ENCODE measurements at regions not wholly inside any gene's neighbourhood (a gene's known extent, or its start where the extent isn't known, plus 50 kb on each side); places are given as distances from the start of the nearest gene placed in this dataset.

DNA sequence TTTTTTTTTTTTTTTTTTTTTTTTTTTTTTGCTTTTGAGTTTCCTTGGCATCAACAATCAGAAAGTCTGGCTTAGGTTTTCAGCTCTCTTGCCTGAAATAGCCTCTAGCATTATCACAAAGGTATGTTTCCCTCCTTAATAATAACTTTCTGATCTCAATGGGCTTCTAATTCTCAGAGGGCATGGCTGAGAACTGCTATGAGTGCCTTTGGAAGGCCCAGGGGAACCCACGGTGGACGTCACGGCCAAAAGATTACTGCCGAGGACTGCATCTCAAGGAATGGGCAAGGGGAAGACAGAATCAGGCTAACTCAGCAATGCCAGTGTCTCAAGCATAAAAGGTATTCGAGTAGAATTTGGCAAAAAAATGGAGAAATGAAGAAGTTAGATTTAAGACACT lies 73.2 kb upstream of the SLC14A2 start:
- Histone ChIP-seq H3K9me3 (no peaks in the 10 kb centered on the region), H3K4me3 (no peak overlapping the region), H3K27me3 (replicated peaks; ENCODE audit: insufficient read depth) (no peaks in the 10 kb centered on the region), H3K4me1 (replicated peaks) (no peaks in the 10 kb centered on the region), H3K27ac (no peak overlapping the region), H3K36me3 (no peaks in the 10 kb centered on the region)
- DNase-seq (ENCODE audit: low spot score): no peak
- intact Hi-C loops (cut with DNase I): no loop called here
- WGBS: 97% methylated on average over 5 of the region's 5 CpGs
- TF ChIP-seq POLR2AphosphoS5 (IDR thresholded peaks at IDR 0.05) (no peak), POLR2A (IDR thresholded peaks at IDR 0.05) (no peak)
- TF ChIP-seq, protein P1, sequence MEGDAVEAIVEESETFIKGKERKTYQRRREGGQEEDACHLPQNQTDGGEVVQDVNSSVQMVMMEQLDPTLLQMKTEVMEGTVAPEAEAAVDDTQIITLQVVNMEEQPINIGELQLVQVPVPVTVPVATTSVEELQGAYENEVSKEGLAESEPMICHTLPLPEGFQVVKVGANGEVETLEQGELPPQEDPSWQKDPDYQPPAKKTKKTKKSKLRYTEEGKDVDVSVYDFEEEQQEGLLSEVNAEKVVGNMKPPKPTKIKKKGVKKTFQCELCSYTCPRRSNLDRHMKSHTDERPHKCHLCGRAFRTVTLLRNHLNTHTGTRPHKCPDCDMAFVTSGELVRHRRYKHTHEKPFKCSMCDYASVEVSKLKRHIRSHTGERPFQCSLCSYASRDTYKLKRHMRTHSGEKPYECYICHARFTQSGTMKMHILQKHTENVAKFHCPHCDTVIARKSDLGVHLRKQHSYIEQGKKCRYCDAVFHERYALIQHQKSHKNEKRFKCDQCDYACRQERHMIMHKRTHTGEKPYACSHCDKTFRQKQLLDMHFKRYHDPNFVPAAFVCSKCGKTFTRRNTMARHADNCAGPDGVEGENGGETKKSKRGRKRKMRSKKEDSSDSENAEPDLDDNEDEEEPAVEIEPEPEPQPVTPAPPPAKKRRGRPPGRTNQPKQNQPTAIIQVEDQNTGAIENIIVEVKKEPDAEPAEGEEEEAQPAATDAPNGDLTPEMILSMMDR (IDR thresholded peaks at IDR 0.05): no peak

DNA sequence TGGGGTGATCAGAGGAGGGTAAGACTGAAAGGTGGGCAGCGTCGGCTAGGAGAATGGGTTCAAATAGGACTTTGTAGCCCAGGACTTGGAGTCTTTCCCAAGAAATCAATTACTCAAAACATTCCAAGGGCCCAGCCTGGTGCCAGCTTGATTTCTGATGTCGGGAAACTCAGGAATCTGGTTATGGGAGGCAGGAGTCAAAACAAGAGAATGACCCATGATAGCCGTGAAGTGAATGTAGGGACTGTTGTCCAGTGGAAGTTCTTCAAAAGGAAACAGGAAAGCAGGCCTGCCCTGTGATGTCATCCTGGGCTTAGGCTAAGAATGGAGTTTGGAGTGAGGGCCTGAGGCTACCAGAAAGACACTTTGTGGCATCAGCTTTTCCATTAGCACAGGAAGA lies 67.4 kb upstream of the SLC14A2 start:
- Histone ChIP-seq H3K4me1 (replicated peaks) (no peaks in the 10 kb centered on the region), H3K36me3 (no peaks in the 10 kb centered on the region), H3K9me3 (no peaks in the 10 kb centered on the region), H3K4me3 (no peak overlapping the region), H3K27me3 (replicated peaks; ENCODE audit: insufficient read depth) (no peaks in the 10 kb centered on the region), H3K27ac (no peak overlapping the region)
- TF ChIP-seq, protein P1 (IDR thresholded peaks at IDR 0.05): no peak
- TF ChIP-seq POLR2A (IDR thresholded peaks at IDR 0.05) (no peak), POLR2AphosphoS5 (IDR thresholded peaks at IDR 0.05) (no peak)
- WGBS: 75% methylated on average over 4 of the region's 4 CpGs
- DNase-seq (ENCODE audit: low spot score): no peak
- intact Hi-C loops (cut with DNase I): no loop called here

DNA sequence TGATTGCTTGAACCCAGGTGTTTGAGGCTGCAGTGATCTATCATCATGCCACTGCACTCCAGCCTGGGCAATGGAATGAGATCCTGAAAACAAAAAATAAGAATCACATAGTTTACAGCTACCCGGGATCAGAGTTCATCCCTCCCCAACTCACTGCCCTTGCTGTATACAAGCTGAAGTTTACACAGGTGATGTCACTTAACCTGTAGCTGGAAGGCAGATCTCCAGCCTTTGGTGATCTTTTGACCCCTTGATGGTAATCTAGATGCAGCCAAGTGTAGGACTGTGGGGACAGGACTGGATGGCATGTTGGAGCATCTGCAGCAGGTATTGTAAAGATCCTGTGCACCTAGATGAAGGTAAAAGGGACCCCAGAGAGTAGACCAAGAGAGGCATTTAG lies 66.7 kb upstream of the SLC14A2 start:
- intact Hi-C loops (cut with DNase I): no loop called here
- Histone ChIP-seq H3K27me3 (replicated peaks; ENCODE audit: insufficient read depth) (no peaks in the 10 kb centered on the region), H3K27ac (no peak overlapping the region), H3K36me3 (no peaks in the 10 kb centered on the region), H3K4me3 (no peak overlapping the region), H3K4me1 (replicated peaks) (no peaks in the 10 kb centered on the region), H3K9me3 (no peaks in the 10 kb centered on the region)
- DNase-seq (ENCODE audit: low spot score): no peak
- TF ChIP-seq, protein P1 (IDR thresholded peaks at IDR 0.05): no peak
- no peak for TF ChIP-seq POLR2AphosphoS5 (IDR thresholded peaks at IDR 0.05)
- no peak for TF ChIP-seq POLR2A (IDR thresholded peaks at IDR 0.05)
- 93% methylated on average over 1 of the region's 1 CpG for WGBS

DNA sequence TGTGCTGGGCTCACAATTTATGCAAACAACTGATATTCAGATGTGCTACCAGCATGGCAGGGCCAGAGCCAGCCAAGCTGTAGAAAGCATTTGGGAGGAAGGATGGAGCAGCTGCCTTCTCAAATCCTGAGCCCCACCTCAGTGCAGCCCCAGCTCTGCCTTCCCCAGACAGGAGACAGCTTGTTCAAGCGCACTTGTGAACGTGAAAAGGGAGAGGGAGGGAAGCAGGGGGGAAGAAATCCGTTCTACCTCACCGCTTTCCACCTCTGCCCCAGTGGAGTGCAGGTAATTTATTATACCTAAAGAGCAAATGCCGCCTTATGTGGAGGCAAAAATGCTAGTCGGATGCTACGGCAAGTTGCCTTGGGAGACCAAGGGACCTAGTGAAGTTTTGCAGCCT lies 66.0 kb upstream of the SLC14A2 start:
- H3K9me3 ChIP-seq: no peaks in the 10 kb centered on the region
- 63% methylated on average over 7 of the region's 7 CpGs for WGBS
- H3K4me1 ChIP-seq (replicated peaks): no peaks in the 10 kb centered on the region
- TF ChIP-seq POLR2AphosphoS5 (IDR thresholded peaks at IDR 0.05): no peak
- TF ChIP-seq POLR2A (IDR thresholded peaks at IDR 0.05): no peak
- TF ChIP-seq, protein P1 (IDR thresholded peaks at IDR 0.05): no peak
- no peaks in the 10 kb centered on the region for H3K27me3 ChIP-seq (replicated peaks; ENCODE audit: insufficient read depth)
- no peaks in the 10 kb centered on the region for H3K36me3 ChIP-seq
- DNase-seq (ENCODE audit: low spot score): no peak
- H3K4me3 ChIP-seq: no peak overlapping the region
- no peak overlapping the region for H3K27ac ChIP-seq
- intact Hi-C loops (cut with DNase I): no loop called here

DNA sequence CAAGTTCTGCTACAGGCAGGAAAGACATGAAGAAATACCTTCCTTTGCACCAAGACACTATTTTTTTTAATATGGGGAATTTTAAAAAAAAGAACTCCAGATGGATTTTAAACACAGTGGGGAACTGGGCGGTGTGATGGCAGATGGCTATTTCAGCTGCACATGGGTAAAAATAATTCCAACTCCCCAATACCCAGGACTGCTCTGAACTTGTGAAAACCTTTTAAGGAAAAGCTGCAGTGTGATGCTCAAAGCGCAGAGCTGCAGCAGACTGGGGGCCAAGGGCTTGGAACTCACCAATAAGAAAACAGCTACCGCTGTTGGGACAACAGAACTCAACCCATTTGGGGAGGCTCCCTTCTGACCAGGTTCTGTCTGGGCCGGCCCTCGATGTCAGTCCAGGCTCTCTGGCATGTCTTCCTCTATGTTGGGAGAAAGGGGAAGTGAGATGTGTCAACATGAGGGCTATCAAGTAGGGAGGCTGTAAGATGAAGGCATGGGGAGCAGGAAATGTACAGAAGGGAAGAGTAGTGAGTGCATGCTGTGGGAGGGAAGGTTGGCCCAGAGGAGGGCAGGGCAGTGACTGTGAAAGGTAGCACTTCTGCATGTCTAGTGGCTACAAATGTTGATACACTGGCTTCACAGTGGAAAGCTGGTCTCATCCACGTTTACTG lies 64.0 kb upstream of the SLC14A2 start:
- 72% methylated on average over 6 of the region's 6 CpGs for WGBS
- no peak overlapping the region for H3K27ac ChIP-seq
- no peaks in the 10 kb centered on the region for H3K36me3 ChIP-seq
- intact Hi-C loops (cut with DNase I): no loop called here
- H3K27me3 ChIP-seq (replicated peaks; ENCODE audit: insufficient read depth): no peaks in the 10 kb centered on the region
- DNase-seq (ENCODE audit: low spot score): no peak
- TF ChIP-seq POLR2A (IDR thresholded peaks at IDR 0.05) (no peak), POLR2AphosphoS5 (IDR thresholded peaks at IDR 0.05) (no peak)
- TF ChIP-seq, protein P1 (IDR thresholded peaks at IDR 0.05): no peak
- H3K9me3 ChIP-seq: no peaks in the 10 kb centered on the region
- no peak overlapping the region for H3K4me3 ChIP-seq
- H3K4me1 ChIP-seq (replicated peaks): no peaks in the 10 kb centered on the region
